Astrocyte (in vitro differentiated cells and primary cell): ENCODE measurements at regions not wholly inside any gene's neighbourhood (a gene's known extent, or its start where the extent isn't known, plus 50 kb on each side); places are given as distances from the start of the nearest gene placed in this dataset.
A peak's percentile ranks its signal among the peaks of the same experiment; 100 is the strongest.
"Not testable (repeated sequence)": the region's sequence is repeated elsewhere in the genome, so short reads cannot be mapped to it uniquely, and the experiment has no call there.

Experiments used
- DNase-seq: peaks from one replicate; pipeline ENCODE4 v3.0.0-alpha.2; 2010; ENCODE audit warnings: low read depth
- FAIRE-seq: peaks from 2 replicates; lab custom pipeline; 2011; peaks lifted over from hg19 to GRCh38; lab: Jason Lieb, UNC
- H2AFZ ChIP-seq: 2 replicates; pipeline ENCODE4 v1.6.0; 2012; ENCODE audit warnings: low read depth, low read length, inconsistent platforms
- H3K27ac ChIP-seq: 2 replicates; pipeline ENCODE4 v1.5.1; 2011; ENCODE audit warnings: low read depth, low read length, inconsistent platforms
- H3K27me3 ChIP-seq: 2 replicates; pipeline ENCODE4 v1.6.0; 2011; ENCODE audit warnings: low read length, inconsistent platforms; ENCODE audit not compliant: insufficient read depth
- H3K36me3 ChIP-seq: 2 replicates; pipeline ENCODE4 v1.5.1; 2011; ENCODE audit warnings: low read length, inconsistent platforms; ENCODE audit not compliant: insufficient read depth
- H3K4me1 ChIP-seq: 2 replicates; pipeline ENCODE4 v1.5.1; 2011; ENCODE audit warnings: low read length, inconsistent platforms; ENCODE audit not compliant: insufficient read depth
- H3K4me2 ChIP-seq: 2 replicates; pipeline ENCODE4 v1.6.0; 2012; ENCODE audit warnings: low read length, inconsistent platforms
- H3K4me3 ChIP-seq: 2 replicates; pipeline ENCODE4 v1.5.1; 2011; ENCODE audit warnings: low read depth, mild to moderate bottlenecking, low read length, inconsistent platforms; ENCODE audit not compliant: insufficient read depth
- H3K79me2 ChIP-seq: 2 replicates; pipeline ENCODE4 v1.6.0; 2012; ENCODE audit warnings: mild to moderate bottlenecking, low read length, inconsistent platforms; ENCODE audit not compliant: insufficient read depth
- H3K9ac ChIP-seq: 2 replicates; pipeline ENCODE4 v1.6.0; 2012; ENCODE audit warnings: mild to moderate bottlenecking, low read length, inconsistent platforms
- H3K9me3 ChIP-seq: 2 replicates; pipeline ENCODE4 v1.5.1; 2012; ENCODE audit warnings: low read depth, mild to moderate bottlenecking, low read length, inconsistent platforms; ENCODE audit not compliant: insufficient read depth
- H4K20me1 ChIP-seq: 2 replicates; pipeline ENCODE4 v1.6.0; 2012; ENCODE audit warnings: low read length, inconsistent platforms; ENCODE audit not compliant: insufficient read depth
- H3K27ac Mint-ChIP-seq: one replicate; pipeline ENCODE4 v1.8.0; 2021; ENCODE audit warnings: mild to moderate bottlenecking, mixed read lengths; ENCODE audit not compliant: unreplicated experiment
- H3K27me3 Mint-ChIP-seq: one replicate; pipeline ENCODE4 v1.8.0; 2021; ENCODE audit warnings: low read depth, mixed read lengths; ENCODE audit not compliant: unreplicated experiment
- H3K36me3 Mint-ChIP-seq: one replicate; pipeline ENCODE4 v1.8.0; 2021; ENCODE audit warnings: low read depth, mixed read lengths; ENCODE audit not compliant: unreplicated experiment
- H3K4me1 Mint-ChIP-seq: one replicate; pipeline ENCODE4 v1.8.0; 2021; ENCODE audit warnings: low read depth, mixed read lengths; ENCODE audit not compliant: unreplicated experiment
- H3K4me3 Mint-ChIP-seq: one replicate; pipeline ENCODE4 v1.8.0; 2021; ENCODE audit warnings: mild to moderate bottlenecking, moderate library complexity, mixed read lengths; ENCODE audit not compliant: unreplicated experiment
- H3K9me3 Mint-ChIP-seq: one replicate; pipeline ENCODE4 v1.8.0; 2021; ENCODE audit warnings: mild to moderate bottlenecking, mixed read lengths; ENCODE audit not compliant: unreplicated experiment
- CTCF ChIP-seq: IDR thresholded peaks from 2 replicates; pipeline ENCODE4 v1.5.1; 2011; ENCODE audit warnings: low read depth, mild to moderate bottlenecking, inconsistent platforms, low read length, moderate library complexity; ENCODE audit not compliant: insufficient read depth
- EZH2 ChIP-seq: IDR thresholded peaks from 2 replicates; pipeline ENCODE4 v1.6.1; 2012; ENCODE audit warnings: mild to moderate bottlenecking, low read length, inconsistent platforms; ENCODE audit not compliant: insufficient read depth

GRCh38 chr21:41611441-41611840 lies 103.5 kb upstream of the TMPRSS2 start:
- no peaks in the 10 kb centered on the region for H3K36me3 ChIP-seq
- DNase-seq (no peak), FAIRE-seq (no peak)
- H3K9me3 ChIP-seq, result no peaks in the 10 kb centered on the region
- H3K27me3 ChIP-seq, result peaks cover 4% of the 10 kb centered on the region
- H3K79me2 ChIP-seq, result no peaks in the 10 kb centered on the region
- no peaks in the 10 kb centered on the region for H4K20me1 ChIP-seq
- H3K4me1 ChIP-seq, result peaks cover 32% of the 10 kb centered on the region
- H3K4me3 ChIP-seq, result no peak overlapping the region
- Mint-ChIP-seq H3K9me3 (peaks cover 4% of the 10 kb centered on the region), H3K27me3 (peaks cover 30% of the 10 kb centered on the region), H3K4me1 (peaks cover 19% of the 10 kb centered on the region), H3K27ac (no peak overlapping the region), H3K36me3 (peaks cover 7% of the 10 kb centered on the region), H3K4me3 (no peak overlapping the region)
- no peak overlapping the region for H3K9ac ChIP-seq
- no peak overlapping the region for H3K27ac ChIP-seq
- H3K4me2 ChIP-seq, result no peak overlapping the region
- TF ChIP-seq CTCF (no peak), EZH2 (no peak)
- no peak overlapping the region for H2AFZ ChIP-seq

- Mint-ChIP-seq H3K27me3 (peaks cover 33% of the 10 kb centered on the region), H3K4me1 (peaks cover 13% of the 10 kb centered on the region)
- H3K27ac ChIP-seq, H3K9me3 Mint-ChIP-seq, FAIRE-seq, H3K36me3 Mint-ChIP-seq, H2AFZ ChIP-seq, H4K20me1 ChIP-seq, H3K36me3 ChIP-seq, H3K4me3 Mint-ChIP-seq, H3K4me3 ChIP-seq, DNase-seq, H3K4me2 ChIP-seq, H3K79me2 ChIP-seq, H3K27me3 ChIP-seq, H3K9me3 ChIP-seq, H3K27ac Mint-ChIP-seq, H3K9ac ChIP-seq: not testable (repeated sequence)
- H3K4me1 ChIP-seq, result peaks cover 25% of the 10 kb centered on the region
Measured at GRCh38 chr21:41610840-41611115, 102.8 kb upstream of the TMPRSS2 start.

- Histone ChIP-seq H3K4me1 (peaks cover 21% of the 10 kb centered on the region), H2AFZ (no peak overlapping the region), H3K36me3 (no peaks in the 10 kb centered on the region), H3K27me3 (peaks cover 4% of the 10 kb centered on the region), H3K4me3 (no peak overlapping the region), H3K9me3 (no peaks in the 10 kb centered on the region), H3K4me2 (no peak overlapping the region), H3K79me2 (no peaks in the 10 kb centered on the region), H4K20me1 (no peaks in the 10 kb centered on the region), H3K27ac (no peak overlapping the region), H3K9ac (no peak overlapping the region)
- peak; percentile 87 for TF ChIP-seq CTCF
- TF ChIP-seq EZH2, result no peak
- H3K4me1 Mint-ChIP-seq, result peaks cover 8% of the 10 kb centered on the region
- DNase-seq, result peak; percentile 27
- H3K4me3 Mint-ChIP-seq, result no peak overlapping the region
- no peak for FAIRE-seq
- H3K9me3 Mint-ChIP-seq, result peaks cover 4% of the 10 kb centered on the region
- no peak overlapping the region for H3K27ac Mint-ChIP-seq
- peaks cover 34% of the 10 kb centered on the region for H3K27me3 Mint-ChIP-seq
- peaks cover 7% of the 10 kb centered on the region for H3K36me3 Mint-ChIP-seq
Measured at GRCh38 chr21:41610042-41610839, 102.3 kb upstream of the TMPRSS2 start.
